SK-N-SH (cell line): ENCODE measurements at regions not wholly inside any gene's neighbourhood (a gene's known extent, or its start where the extent isn't known, plus 50 kb on each side); places are given as distances from the start of the nearest gene placed in this dataset.

Experiments
- CTCF ChIA-PET: fragments of 300-600, 350-600 bp; formaldehyde crosslinking; extraction: SDS; loops from one replicate; lab custom pipeline; 2021; lab: Yijun Ruan, JAX
- POLR2A ChIA-PET: fragments of 350-600 bp; sonication (Branson Sonifier 250); formaldehyde crosslinking; extraction: SDS; loops from one replicate; lab custom pipeline; 2020; ENCODE audit warnings: antibody characterized with exemption, inconsistent platforms; lab: Yijun Ruan, JAX
- DNase-seq: peaks from one replicate; pipeline ENCODE4 v3.0.0; 2012
- H2AFZ ChIP-seq: fragments of 200-600 bp; sonication (generic); 2 replicates; pipeline ENCODE4 v1.8.1; 2016; ENCODE audit warnings: antibody characterized with exemption, mild to moderate bottlenecking, low read depth
- H3F3A ChIP-seq: fragments of 200-600 bp; sonication (generic); replicated peaks from 2 replicates; pipeline ENCODE3; 2016; ENCODE audit warnings: antibody characterized with exemption, mild to moderate bottlenecking; ENCODE audit not compliant: insufficient read depth
- H3K27ac ChIP-seq, 2 experiments: fragments of 200-500 bp in 1 of 2; fragments of 200-600 bp in 1 of 2; sonication (Bioruptor generic) in 1 of 2; sonication (generic), shearing (Covaris generic) in 1 of 2; 2 replicates each; pipeline versions ENCODE4 v1.5.1 to v1.6.1; 2014 to 2016; ENCODE audit warnings: low read depth in 2 of 2, inconsistent platforms in 1 of 2, low read length in 1 of 2, mild to moderate bottlenecking in 1 of 2, mixed read lengths in 1 of 2
- H3K27me3 ChIP-seq: fragments of 200-600 bp; sonication (generic), shearing (Covaris generic); 2 replicates; pipeline ENCODE4 v1.6.1; 2016; ENCODE audit warnings: mixed run types; ENCODE audit not compliant: insufficient read depth
- H3K36me3 ChIP-seq, 2 experiments: fragments of 200-500 bp in 1 of 2; fragments of 200-600 bp in 1 of 2; sonication (Bioruptor generic) in 1 of 2; sonication (generic) in 1 of 2; replicated peaks in 1 of 2; 2 replicates each; pipeline versions ENCODE3 to v1.5.1; 2014 to 2016; ENCODE audit warnings: low read length in 1 of 2, mild to moderate bottlenecking in 1 of 2; ENCODE audit not compliant: insufficient read depth in 2 of 2, control insufficient read depth in 1 of 2
- H3K4me1 ChIP-seq, 2 experiments: fragments of 200-500 bp in 1 of 2; fragments of 200-600 bp in 1 of 2; sonication (Bioruptor generic) in 1 of 2; sonication (generic), shearing (Covaris generic) in 1 of 2; 2 replicates each; pipeline versions ENCODE4 v1.5.1 to v1.6.1; 2014 to 2016; ENCODE audit warnings: low read depth in 1 of 2, low read length in 1 of 2, mixed run types in 1 of 2; ENCODE audit not compliant: insufficient read depth in 2 of 2, control insufficient read depth in 1 of 2
- H3K4me2 ChIP-seq: fragments of 200-600 bp; sonication (generic), shearing (Covaris generic); 2 replicates; pipeline ENCODE4 v1.6.1; 2017; ENCODE audit warnings: mixed run types
- H3K4me3 ChIP-seq, 2 experiments: fragments of 200-500 bp in 1 of 2; fragments of 200-600 bp in 1 of 2; sonication (Bioruptor generic) in 1 of 2; sonication (generic), shearing (Covaris generic) in 1 of 2; 2 replicates each; pipeline versions ENCODE4 v1.5.1 to v1.8.1; 2014 to 2016; ENCODE audit warnings: low read depth in 2 of 2, inconsistent platforms in 1 of 2, low read length in 1 of 2, mild to moderate bottlenecking in 1 of 2, mixed read lengths in 1 of 2, moderate library complexity in 1 of 2
- H3K79me2 ChIP-seq: fragments of 200-600 bp; sonication (generic); 2 replicates; pipeline ENCODE4 v1.8.1; 2017; ENCODE audit warnings: mild to moderate bottlenecking; ENCODE audit not compliant: insufficient read depth
- H3K9ac ChIP-seq: fragments of 200-600 bp; sonication (generic); 2 replicates; pipeline ENCODE4 v1.6.1; 2017; ENCODE audit warnings: mixed run types
- H3K9me2 ChIP-seq: fragments of 200-600 bp; sonication (generic); 2 replicates; pipeline ENCODE4 v1.6.1; 2017; ENCODE audit warnings: mixed run types
- H3K9me3 ChIP-seq: fragments of 200-600 bp; sonication (generic); 2 replicates; pipeline ENCODE4 v1.6.1; 2017; ENCODE audit warnings: mixed run types, mild to moderate bottlenecking, moderate library complexity
- H4K20me1 ChIP-seq: fragments of 200-600 bp; sonication (generic); 2 replicates; pipeline ENCODE4 v1.6.1; 2017; ENCODE audit warnings: mild to moderate bottlenecking, mixed run types; ENCODE audit not compliant: insufficient read depth
- TEAD4 ChIP-seq: IDR thresholded peaks from 2 replicates; pipeline ENCODE4 v1.4.0; 2012; ENCODE audit warnings: mild to moderate bottlenecking, borderline replicate concordance; ENCODE audit not compliant: insufficient read depth
- WGBS: methylation state at CpG from one replicate; pipeline ENCODE4 v1.1.6; 2017; ENCODE audit warnings: low lambda C conversion rate; 5-methylcytosine and 5-hydroxymethylcytosine counted together

- H3F3A ChIP-seq: no peaks in the 10 kb centered on the region
- no peaks in the 10 kb centered on the region for H3K36me3 ChIP-seq
- no peak overlapping the region for H3K27ac ChIP-seq
- no peak for TF ChIP-seq TEAD4
- no peak overlapping the region for H3K9ac ChIP-seq
- no peaks in the 10 kb centered on the region for H3K79me2 ChIP-seq
- no peak overlapping the region for H2AFZ ChIP-seq
- no peaks in the 10 kb centered on the region for H3K27me3 ChIP-seq
- CTCF ChIA-PET: interaction anchor here (0.7 to 1.2 kb wide), 3 partner anchors 96 to 204 kb away, joined by 3 read pairs; no protein-coding TSS in a partner anchor
- no peaks in the 10 kb centered on the region; a peak in 1 of 4 replicates for H3K4me1 ChIP-seq
- H4K20me1 ChIP-seq: no peaks in the 10 kb centered on the region
- WGBS: 54% methylated on average over 1 of the region's 1 CpG
- no peak overlapping the region for H3K4me3 ChIP-seq
- no peaks in the 10 kb centered on the region for H3K9me3 ChIP-seq
- DNase-seq: no peak
- no peak overlapping the region for H3K4me2 ChIP-seq
- POLR2A ChIA-PET: no interaction called here
- no peaks in the 10 kb centered on the region for H3K9me2 ChIP-seq
Observed at GRCh38 chr11:113526521-113526920, 51.3 kb upstream of the DRD2 start.
